NCI-H226 (cell line): ENCODE measurements at regions not wholly inside any gene's neighbourhood (a gene's known extent, or its start where the extent isn't known, plus 50 kb on each side); places are given as distances from the start of the nearest gene placed in this dataset.

ENCODE experiments used
- DNase-seq: peaks from one replicate; pipeline ENCODE4 v3.0.0-alpha.2; 2015

DNA sequence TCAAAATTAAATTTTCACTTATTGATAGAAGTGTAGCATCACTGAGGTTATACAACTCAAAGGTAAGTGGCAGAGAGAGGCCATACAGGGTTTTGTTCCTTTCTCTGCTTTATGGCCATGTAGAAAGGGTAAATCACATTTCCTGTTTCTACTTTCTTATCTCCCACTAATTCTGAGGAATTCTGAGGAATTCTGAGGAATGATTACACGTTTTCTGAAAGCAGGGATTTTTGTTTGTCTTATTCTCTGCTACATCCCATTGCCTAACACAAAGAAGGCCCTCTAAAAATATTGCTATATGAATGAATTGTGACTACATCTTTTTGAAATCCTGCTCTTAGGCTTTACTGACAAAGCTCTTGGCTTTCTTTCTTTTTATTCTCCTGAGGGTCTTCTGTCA is 516.9 kb upstream of the ZNF608 start:
- peak; percentile 31 for DNase-seq

GRCh38 chr5:125266106-125266505 is 519.7 kb upstream of the ZNF608 start:
- DNase-seq = no peak

DNA sequence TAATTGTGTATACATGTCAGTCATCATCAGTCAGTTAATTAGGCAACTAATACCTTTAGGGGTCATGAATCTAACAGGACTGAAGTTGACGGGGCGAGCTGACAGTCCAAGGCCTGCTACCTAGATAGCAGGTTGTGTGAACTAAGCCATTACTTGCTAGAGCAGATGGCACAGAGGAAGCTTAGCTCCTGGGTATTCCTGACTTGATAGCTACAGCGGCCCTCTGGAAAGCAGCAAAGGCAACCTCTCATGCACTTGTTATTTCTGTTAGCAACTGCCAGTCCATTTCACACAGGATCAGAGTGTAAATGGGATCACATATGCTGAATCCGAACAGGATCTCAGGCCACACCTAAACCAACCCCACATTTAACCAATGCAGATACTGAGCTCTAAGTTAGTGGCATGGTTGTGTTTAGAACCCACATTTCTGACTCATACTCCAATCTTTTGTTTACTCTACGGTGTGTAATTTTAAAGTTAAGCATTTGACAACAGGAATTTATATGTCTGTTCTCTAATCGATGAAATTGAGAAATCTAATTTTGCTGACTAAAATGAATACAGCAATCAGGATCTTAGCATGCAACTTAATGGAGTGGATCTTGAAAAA is 521.3 kb upstream of the ZNF608 start:
- DNase-seq = no peak

DNA sequence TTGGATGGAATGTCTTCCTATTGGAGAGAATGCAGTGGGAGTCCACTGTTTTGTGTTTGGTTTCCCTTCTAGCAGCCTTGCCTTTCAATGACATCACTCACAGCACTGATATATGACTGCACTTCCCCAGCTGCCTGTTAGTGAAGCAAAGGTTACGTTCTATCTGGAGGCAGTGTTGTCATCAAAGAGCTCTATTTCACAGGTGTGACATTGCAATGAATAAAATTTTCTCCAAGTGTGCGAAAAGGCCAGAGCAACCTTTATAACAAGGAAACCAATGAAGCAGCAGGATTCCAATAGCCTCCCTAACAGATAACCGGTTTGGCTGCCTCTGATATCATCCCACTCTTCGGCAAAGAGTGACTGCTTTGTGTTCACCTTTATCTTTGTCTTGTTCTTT is 523.5 kb upstream of the ZNF608 start:
- DNase-seq = peak; percentile 15

- DNase-seq = no peak
Observed at GRCh38 chr5:125272357-125272756, 525.9 kb upstream of the ZNF608 start.

DNA sequence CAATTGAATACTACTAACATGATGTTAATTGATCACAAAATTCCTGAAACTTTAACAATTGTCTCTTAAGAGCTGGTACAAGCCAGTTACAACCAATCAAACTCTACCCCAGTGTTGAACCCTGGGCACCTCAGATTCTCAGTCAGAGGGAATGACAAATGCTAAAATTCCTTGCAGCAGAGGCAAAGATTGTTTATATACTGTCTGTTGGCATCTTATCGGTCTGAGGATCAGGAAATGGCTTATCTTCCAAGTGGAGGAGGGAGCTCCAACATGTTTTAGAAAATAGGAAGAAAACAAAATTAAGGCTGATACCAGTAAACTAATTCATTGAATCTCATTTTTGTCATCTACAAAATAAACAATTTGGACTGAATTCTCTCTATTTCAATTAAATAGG is 527.8 kb upstream of the ZNF608 start:
- no peak for DNase-seq

DNA sequence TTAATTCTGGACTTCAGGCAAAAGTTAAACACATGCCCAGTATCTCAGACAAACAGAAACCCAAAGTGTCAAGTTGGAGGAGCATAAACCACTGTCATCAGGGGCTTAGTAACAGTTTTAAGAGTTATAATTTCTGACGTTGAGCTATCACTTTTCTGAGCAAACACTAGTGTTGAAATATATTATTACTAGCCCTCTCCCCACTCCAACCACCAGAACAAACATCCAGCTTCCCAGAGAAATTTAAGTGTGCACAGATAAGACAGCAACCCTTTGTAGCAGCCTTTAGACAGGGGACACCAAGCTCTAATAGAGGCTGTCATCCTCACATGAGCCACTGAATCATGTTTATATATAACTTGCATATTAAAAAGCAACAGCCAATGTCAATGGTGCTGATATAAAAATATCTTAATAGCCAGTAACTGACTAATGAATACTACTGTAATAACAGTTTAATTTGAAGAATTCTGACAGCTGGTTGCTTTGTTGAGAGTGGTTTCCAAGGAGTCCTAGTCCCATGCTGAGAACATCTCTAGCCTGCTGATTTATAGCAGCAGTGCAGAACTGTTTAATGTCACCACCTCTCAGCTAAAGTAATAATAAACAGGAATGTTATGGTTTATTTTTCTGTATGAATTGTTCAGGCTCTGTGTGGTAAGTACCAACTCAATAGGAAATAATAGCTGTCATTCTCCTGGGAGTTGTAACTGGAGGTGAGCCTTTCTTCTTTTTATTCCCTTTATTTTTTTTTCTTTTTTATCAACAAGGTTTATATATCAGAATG is 528.7 kb upstream of the ZNF608 start:
- DNase-seq = no peak

DNA sequence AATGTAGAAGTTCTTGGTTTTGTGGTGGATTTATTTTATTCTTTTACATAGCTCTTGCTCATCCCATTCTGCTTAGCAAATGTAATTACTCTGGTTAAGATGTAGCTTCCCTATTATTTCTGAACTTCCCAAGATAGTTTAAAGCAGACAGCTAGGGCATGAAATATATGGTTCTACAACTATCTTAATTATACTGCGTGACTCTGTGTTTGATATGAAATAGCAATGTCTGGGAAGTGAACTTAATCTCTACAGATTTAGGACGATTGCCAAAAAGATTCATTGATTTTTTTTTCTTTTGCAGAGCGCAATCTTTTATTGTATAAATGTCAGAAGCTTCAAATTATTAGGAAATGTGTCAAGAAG is 529.3 kb upstream of the ZNF608 start:
- no peak for DNase-seq

DNA sequence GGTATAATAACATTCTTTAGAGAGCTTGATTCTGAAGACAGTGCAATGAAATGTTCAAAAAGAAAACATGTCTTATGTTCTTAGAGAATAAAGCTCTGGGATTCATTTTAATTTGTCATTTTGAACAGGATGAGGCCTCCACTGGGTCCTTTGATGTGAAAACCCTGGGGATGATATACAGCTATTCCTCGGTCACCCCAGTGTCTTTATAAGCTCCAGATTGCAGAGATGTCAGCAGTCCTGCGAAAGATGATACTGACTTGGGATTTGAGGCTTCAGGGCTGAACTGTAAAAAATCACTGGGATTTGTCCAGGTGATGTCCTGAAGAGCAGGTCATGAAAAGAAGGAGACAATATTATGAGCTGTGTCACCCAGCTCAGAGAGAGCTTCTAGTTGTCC is 529.7 kb upstream of the ZNF608 start:
- DNase-seq = no peak

DNA sequence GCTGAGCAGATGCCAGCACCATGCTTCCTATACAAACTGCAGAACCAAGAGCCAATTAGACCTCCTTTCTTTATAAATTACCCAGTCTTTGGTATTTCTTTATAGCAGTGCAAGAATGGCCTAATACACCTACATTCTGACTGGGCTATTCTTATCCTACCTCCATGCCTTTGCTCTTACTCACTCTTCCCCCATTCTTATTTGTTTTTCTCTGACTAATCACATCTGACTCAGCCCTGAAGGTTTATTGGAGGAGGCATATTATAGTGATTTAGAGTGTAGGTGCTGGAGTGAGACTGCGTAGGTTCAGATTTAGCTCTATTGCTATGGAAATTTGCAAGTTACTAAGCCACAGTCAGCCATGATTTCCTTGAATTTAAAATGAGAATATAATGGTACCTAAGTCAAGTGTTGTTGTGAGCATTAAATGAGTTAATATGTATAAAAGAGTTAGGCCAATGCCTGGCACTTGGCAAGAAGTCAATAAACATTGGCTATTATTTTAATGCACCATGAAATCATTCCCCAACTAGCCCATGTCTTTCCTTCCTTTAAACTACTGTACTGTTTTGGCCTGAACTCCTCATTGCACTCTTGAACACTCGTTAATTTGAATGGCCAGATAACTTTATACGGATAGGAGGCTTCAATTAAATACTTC is 531.2 kb upstream of the ZNF608 start:
- peak; percentile 94 for DNase-seq

DNA sequence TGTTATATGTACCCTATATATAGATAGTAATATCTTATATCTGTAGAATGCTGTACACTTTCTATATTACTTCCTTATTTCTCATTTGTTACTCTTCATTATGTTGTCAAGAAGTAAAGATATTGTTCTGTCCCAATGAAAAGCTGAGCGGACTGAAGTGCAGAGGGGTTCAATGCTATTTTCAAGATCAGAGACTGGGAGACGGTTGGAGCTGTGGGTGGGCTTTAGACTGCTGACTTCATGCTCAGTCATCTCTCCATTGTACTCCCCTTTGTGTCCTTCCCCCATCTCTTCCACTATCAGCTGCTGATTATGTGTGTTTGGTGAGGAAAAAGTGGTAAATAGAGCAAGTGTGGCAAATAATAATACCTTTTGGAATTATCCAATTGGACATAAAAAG is 532.3 kb upstream of the ZNF608 start:
- DNase-seq = no peak

- no peak for DNase-seq
Observed at GRCh38 chr5:125281667-125282066, 535.2 kb upstream of the ZNF608 start.

DNA sequence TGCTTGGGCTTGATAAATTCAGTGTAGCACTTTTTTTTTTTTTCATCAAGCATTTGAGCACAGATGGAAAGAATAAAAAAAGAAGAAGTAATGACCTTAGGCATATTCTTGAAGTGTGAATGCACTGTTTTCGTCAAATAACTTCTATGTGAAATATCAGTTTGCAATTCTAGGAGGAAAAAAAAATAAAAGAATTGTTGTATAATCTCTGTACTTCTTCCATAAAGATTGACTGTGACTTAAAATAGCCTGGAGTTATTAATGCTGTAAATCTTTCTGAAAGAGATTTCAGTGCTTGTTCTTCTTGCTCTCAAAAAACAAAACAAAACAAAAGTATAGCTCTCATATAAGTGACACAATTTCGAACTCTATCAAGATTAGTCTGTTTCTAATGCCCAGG is 536.9 kb upstream of the ZNF608 start:
- no peak for DNase-seq

DNA sequence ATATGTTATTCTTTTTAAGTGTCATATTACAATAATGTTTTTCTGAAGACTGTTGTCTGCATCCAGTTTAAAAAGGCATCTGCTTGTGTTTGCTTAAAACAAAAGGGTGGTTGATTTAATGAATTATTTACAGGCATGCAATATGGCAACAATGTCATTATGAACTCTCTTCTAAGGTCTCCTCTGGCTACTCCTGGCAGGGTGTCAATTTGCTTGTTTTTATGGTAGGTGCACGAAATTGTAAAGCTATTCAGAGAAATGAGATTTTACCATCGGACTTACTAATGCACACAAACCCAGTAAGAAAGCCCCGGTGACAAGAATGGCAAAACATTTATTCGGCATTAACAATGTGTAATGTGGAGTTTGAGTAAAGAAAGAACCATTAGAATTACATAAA is 539.8 kb upstream of the ZNF608 start:
- DNase-seq = no peak

DNA sequence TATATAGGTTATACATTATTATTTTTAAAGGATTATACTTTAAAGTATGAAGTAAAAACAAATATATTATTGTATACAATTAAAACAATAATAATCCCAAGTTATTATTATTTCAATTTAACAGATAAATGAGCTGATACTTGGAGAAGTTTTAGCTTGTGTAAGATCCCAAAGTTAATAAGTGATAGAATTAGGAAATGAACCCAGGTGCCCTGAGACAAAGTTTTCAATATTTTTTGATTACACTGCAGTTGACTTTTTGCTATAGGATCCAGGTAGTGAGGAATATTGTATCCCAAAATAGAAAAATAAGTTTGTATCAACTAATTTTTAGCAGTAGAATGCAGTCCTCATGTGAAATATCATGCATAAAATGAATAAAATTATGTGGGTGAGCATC is 543.2 kb upstream of the ZNF608 start:
- no peak for DNase-seq

GRCh38 chr5:125290935-125291334 is 544.5 kb upstream of the ZNF608 start:
- DNase-seq = no peak

- no peak for DNase-seq
Observed at GRCh38 chr5:125291447-125291846, 545.0 kb upstream of the ZNF608 start.

DNA sequence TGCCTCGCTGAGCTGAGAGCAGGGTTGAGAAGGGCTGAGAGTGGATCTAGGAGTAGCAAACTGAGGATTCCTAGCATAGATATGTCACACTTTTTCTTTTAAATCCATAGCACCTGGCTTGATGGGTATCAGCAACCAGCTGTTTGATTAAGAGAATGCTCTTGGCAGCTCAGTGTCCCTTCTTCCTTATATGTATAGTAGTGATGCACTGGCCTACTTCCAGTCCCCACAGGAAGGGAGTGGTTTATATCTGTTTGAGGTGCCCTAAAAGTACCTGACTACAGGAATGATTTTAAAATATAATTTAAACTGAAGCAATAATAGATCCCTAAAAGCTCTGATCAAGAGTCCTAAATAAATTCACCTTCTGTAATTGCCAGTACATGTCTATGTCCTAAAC is 546.8 kb upstream of the ZNF608 start:
- DNase-seq = no peak

DNA sequence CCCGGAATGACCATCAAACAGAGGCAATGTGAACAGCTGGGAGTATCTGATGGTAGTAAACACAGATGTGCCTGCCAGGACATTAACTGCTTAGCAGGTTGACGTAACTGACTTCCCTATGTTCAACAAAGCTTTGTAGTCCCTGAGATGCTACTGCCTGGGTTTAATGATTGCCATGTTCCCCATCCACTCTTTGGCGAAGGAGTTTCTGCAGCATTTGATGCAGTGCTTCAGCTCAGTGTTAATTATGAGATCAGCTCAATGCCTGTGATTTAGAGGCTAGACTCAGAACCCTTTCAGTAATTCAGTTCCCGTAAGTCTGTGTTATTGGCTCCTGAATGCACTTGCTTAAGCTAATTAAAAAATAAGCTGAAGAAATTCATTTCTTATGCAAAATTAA is 547.3 kb upstream of the ZNF608 start:
- DNase-seq = no peak

DNA sequence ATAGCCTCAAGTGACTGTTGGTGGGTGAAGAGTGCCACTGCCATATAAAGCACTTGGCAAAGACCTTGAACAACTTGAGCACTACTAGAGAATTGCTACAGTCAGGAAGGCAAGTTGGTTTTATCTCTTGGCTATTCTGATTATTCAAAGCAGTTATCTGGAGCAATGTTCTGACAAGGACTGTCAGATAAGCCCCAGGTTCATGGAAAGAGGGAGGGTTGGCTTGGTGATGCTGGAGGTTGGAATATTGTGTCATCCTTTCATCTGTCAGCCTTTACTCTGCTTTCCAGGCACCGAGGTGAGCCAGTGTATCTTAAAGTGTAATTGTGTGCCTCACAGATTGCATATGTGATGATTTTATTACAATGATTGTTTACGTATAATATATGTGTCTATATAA is 548.4 kb upstream of the ZNF608 start:
- DNase-seq = peak; percentile 70

GRCh38 chr5:125295405-125295872 is 549.0 kb upstream of the ZNF608 start:
- peak; percentile 18 for DNase-seq

GRCh38 chr5:125298258-125298657 is 551.8 kb upstream of the ZNF608 start:
- no peak for DNase-seq

DNA sequence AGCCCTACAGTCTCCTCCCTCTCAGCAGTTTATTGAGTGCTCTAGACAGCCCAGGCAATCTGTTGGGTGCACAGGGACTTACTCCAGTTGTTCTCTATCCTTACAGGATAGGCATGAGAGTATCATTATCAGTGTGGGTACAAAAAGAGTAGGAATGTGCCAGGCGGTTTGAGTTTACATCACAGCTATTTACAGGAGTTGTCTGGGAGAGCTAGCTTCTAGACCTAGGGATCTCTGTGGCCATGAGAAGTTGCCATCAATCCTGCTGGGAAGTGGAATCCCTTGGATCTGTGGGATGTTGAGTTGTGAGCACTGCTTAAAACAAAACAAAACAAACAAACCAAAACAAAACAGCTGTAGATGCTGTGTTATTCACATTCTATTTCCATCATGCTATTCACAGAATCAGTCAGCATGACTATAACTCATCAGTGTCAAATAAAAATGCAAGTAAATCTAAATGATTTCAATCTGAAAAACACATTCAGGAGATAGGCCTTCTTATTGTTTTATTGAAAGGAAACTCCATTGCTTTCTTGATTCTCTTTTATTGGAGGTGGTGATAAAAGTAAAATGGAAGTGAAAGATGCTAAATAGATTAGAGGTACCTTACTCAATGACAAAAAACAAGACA is 552.4 kb upstream of the ZNF608 start:
- peak; percentile 44 for DNase-seq

GRCh38 chr5:125301711-125302110 is 555.3 kb upstream of the ZNF608 start:
- no peak for DNase-seq
